NCI-H146 treated with DMSO at 0.1 percent for 48 hours (cell line): ENCODE measurements at regions not wholly inside any gene's neighbourhood (a gene's known extent, or its start where the extent isn't known, plus 50 kb on each side); places are given as distances from the start of the nearest gene placed in this dataset.
"Not testable (repeated sequence)": the region's sequence is repeated elsewhere in the genome, so short reads cannot be mapped to it uniquely, and the experiment has no call there.

Source experiments
- DNase-seq: peaks from one replicate; lab custom pipeline; 2025; ENCODE audit not compliant: unreplicated experiment; lab: John Stamatoyannopoulos, UW

- DNase-seq, result no peak
Observed at GRCh38 chr13:107827840-107828549, 387.3 kb downstream of the LIG4 start.

- no peak for DNase-seq
Observed at GRCh38 chr13:107824635-107825034, 390.7 kb downstream of the LIG4 start.

GRCh38 chr13:107822006-107822405, 393.3 kb downstream of the LIG4 start:
- DNase-seq, result no peak

GRCh38 chr13:107821492-107821891, 393.8 kb downstream of the LIG4 start:
- no peak for DNase-seq

- DNase-seq, result no peak
Observed at GRCh38 chr13:107819071-107819470, 396.3 kb downstream of the LIG4 start.

- DNase-seq, result no peak
Observed at GRCh38 chr13:107817647-107818287, 397.6 kb downstream of the LIG4 start.

- no peak for DNase-seq
Observed at GRCh38 chr13:107812014-107812412, 403.3 kb downstream of the LIG4 start.

GRCh38 chr13:107811233-107812013, 403.9 kb downstream of the LIG4 start:
- DNase-seq, result no peak

- no peak for DNase-seq
Observed at GRCh38 chr13:107809125-107809524, 406.2 kb downstream of the LIG4 start.

GRCh38 chr13:107808389-107808788, 406.9 kb downstream of the LIG4 start:
- no peak for DNase-seq

GRCh38 chr13:107807306-107808073, 407.8 kb downstream of the LIG4 start:
- no peak for DNase-seq

GRCh38 chr13:107806726-107807125, 408.6 kb downstream of the LIG4 start:
- no peak for DNase-seq

GRCh38 chr13:107803822-107804495, 411.4 kb downstream of the LIG4 start:
- DNase-seq, result no peak

GRCh38 chr13:107801621-107802020, 413.7 kb downstream of the LIG4 start:
- DNase-seq, result no peak

GRCh38 chr13:107799001-107799400, 416.3 kb downstream of the LIG4 start:
- no peak for DNase-seq

GRCh38 chr13:107790397-107790796, 424.9 kb downstream of the LIG4 start:
- DNase-seq, result no peak

- no peak for DNase-seq
Observed at GRCh38 chr13:107788464-107789165, 426.7 kb downstream of the LIG4 start.

GRCh38 chr13:107782646-107783045, 432.7 kb downstream of the LIG4 start:
- not testable (repeated sequence) for DNase-seq

- no peak for DNase-seq
Observed at GRCh38 chr13:107778094-107778493, 437.2 kb downstream of the LIG4 start.

GRCh38 chr13:107770541-107770940, 444.8 kb downstream of the LIG4 start:
- no peak for DNase-seq
